DMS153 treated with DMSO at 0.1 percent for 48 hours (cell line): ENCODE measurements at regions not wholly inside any gene's neighbourhood (a gene's known extent, or its start where the extent isn't known, plus 50 kb on each side); places are given as distances from the start of the nearest gene placed in this dataset.

Source experiments
- DNase-seq: peaks from one replicate; lab custom pipeline; 2025; ENCODE audit not compliant: unreplicated experiment; lab: John Stamatoyannopoulos, UW

DNA sequence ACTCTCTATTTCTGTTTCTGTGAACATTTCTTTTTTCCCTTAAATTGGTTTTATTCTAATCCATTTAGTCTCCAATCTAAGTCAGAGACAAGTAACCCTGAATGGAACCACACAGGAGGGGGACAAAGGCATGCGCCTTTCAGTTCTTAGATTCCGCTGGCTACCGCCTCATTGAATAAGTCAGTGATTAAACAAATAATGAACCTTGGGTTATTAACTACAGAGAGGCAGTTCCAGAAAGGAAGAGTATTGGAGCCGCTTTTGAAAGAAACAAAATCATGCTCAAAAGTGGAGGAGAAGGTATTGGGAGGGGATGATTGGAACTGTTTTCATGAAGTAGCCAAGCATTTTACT, 459.8 kb upstream of the DAB1 start:
- DNase-seq = no peak

GRCh38 chr1:57882934-57883641, 459.2 kb upstream of the DAB1 start:
- no peak for DNase-seq

- DNase-seq = no peak
Observed at GRCh38 chr1:57882072-57882471, 458.2 kb upstream of the DAB1 start.

DNA sequence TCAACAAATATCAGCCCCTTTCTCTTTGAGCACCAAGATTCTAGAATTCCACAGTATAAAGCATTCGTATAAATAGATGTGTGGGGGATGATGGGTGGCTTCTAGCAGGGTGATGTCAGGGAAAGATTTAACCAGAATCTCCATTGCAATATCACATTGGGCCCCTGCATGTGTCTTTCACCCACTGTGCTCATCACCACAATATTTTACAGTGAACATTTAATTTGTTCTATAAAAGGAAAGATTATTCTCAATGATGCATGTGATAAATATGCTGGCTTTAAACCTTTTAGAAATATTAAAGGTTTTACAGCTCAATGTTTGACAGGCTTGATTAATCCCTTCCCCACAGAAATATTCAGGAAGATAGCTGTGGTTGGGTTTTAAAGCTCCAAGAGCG, 457.8 kb upstream of the DAB1 start:
- DNase-seq = no peak

GRCh38 chr1:57879700-57880099, 455.8 kb upstream of the DAB1 start:
- DNase-seq = no peak

DNA sequence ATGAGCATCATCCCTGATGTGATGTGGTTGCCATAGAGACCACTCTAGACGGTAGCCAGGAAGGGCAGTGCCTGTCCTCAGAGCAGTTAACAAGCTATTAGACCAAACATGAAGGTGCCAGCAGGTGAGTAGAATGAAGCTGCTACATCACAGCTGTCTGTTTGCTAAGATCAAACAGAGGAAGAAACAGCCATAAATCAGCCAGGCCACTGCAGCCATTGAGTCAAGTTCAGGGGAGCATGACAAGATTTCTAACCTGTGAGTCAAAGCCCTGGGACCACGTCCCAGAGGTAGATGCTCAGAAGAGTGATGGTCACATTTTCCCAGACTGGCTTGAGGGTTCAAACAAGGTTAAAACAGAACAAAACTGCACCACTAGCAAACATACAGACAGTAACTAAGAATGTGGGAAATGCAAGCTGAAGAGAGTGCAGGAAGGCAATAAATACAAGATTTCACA, 450.6 kb upstream of the DAB1 start:
- peak; percentile 56 for DNase-seq

DNA sequence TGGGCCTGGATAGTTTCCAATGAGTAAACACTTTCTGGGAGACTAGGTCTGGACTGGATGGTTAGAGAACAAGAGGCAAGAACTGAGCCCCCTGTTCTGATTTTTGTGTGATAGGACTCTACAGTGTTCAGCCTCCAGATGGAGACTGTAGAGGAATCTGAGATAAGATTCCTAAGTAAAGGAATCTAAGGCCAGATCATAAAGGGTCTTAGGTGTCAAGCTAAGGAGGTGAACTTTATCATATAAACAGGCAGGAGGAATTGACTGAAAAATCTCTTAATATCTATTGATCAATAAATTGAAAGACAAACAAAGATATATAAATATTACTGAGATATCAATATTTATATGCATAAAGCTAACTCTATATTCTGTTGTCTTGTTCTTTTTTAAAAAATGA, 449.1 kb upstream of the DAB1 start:
- no peak for DNase-seq

DNA sequence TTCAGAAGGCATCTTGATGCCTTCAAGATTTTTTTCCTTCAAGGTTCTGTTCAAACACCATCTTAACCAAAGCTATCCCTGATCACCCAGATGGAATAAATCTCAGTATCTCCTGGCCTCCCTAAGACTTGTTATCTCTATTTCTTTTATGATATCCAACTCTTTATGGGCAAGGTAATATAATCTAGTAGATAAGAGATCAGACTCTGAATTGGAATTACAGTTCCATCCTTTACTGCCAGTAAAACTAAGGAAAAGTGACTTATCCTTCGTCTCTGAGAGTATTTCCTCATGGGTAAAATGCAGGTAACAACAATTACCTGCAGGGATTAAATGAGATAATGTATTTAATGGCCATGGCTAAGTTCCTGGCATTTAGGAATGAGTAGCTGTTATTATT, 445.0 kb upstream of the DAB1 start:
- DNase-seq = no peak

DNA sequence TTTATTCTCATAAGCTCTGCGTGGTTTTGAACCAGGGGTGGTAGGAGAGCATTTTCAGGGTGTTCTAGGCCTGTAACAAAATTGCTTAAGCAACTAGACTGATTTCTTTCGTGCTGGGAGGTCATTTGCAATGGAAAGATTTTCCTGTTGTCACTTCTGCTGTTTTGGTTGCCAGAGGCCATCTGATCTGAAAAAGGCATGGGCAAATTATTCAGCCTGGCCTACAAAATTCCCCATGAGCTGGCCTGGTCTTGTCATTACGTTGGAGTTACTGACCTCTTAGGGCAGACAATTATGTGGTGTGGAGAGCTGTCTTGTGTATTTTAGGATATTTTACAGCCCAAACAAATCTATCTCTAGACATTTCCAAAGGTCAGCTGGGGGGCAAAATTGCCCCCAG, 444.4 kb upstream of the DAB1 start:
- no peak for DNase-seq

DNA sequence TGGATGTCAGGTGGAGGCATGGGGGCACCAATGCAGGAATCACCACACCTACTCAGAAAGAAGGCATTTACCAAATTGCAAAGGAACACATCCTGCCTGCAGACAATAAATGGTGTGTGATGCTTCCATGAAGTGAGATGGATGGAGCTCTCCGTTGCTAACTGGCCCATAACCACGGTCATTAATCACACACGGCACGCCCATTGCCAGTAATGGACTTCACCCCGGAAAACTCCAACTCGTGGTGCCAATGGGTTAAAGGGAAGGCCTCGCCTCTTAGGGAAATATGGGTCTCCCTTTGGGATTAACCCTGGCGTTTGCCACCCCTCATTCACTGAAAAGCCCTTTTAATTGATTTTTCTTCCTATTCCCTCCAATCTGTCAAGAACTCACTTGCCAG, 443.1 kb upstream of the DAB1 start:
- no peak for DNase-seq

DNA sequence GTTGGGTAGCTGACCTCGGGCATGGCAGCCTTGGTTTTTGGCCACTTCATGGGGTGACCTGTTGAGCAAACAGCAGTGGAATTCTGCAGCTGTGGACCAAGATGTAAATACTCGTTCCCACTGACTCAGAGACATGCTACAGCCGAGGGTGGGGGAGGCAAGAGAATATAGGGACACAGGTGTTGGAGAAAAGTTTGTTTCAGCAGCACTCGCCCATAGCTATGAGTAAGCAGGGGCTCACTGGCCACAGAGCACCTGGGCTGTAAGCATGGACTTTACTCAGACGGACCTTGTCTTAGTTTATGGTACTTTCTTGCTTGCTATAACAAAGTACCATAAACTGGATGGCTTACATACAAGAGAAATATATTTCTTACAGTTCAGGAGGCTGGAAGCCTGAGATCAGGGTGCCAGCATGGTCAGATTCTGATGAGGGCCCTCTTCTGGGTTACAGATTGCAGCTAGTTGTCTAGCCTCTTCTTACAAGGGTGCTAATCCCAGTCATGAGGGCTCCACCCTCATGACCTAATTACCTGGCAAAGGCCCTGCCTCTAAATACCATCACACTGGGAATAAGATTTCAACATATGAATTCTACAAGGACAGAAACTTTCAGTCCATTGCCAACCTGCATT, 437.2 kb upstream of the DAB1 start:
- DNase-seq = no peak

- no peak for DNase-seq
Observed at GRCh38 chr1:57860325-57860724, 436.5 kb upstream of the DAB1 start.

GRCh38 chr1:57858740-57859139, 434.9 kb upstream of the DAB1 start:
- no peak for DNase-seq

DNA sequence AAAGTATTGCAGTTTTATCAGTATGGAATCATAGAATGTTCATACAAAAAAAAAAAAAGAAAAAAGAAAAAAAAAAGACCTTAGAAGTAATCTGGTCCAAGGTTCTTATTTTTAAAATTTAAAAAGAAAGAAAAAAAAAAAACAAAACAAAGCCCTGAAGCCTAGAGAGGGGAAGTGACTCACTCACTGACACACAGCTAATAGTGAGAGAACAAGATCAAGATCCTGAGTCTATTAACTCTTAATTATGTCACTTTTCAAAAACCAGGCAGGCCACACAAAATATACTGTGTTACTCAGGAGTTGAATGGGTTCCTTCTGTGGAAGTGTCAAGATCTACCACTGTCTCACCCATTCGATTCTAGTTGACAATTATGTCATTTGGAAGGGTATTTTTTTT, 433.9 kb upstream of the DAB1 start:
- DNase-seq = no peak

DNA sequence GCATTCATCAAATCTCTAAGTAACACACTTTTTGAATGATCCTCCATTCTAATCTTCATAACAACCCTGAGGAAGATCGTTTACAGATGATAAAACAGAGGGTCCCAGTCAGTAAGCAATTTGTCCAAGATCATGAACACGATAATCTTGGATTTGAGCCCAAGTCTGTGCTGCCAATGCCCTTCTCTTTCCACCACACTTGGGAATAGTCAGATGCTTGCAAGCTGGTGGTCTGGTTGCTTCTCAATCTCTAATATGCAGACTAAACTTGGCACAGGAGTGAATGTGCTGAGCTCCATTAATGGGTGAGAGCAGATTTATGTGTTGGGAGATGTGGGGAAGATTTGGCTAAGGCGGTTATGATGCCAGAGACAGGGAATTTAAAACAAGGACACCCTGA, 430.6 kb upstream of the DAB1 start:
- no peak for DNase-seq

GRCh38 chr1:57850176-57850940, 426.5 kb upstream of the DAB1 start:
- DNase-seq = no peak

DNA sequence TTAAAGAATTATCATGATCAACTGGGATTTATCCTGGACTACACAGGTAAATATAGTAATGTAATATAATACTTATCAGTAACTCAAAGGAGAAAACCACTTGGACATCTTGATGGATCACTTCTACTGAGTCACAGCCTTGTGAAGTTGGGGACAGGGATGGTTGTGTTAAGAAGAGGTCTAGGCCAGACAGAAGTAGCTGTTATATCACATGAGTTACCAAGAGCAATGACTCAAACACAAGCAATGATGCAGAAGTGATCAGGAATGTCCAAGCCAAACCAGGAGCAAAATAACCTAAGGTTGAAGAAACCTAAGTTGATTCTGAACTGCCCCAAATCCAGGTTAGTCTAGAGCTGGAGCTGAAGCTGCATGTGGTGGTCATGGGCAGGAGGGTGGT, 424.5 kb upstream of the DAB1 start:
- DNase-seq = no peak

DNA sequence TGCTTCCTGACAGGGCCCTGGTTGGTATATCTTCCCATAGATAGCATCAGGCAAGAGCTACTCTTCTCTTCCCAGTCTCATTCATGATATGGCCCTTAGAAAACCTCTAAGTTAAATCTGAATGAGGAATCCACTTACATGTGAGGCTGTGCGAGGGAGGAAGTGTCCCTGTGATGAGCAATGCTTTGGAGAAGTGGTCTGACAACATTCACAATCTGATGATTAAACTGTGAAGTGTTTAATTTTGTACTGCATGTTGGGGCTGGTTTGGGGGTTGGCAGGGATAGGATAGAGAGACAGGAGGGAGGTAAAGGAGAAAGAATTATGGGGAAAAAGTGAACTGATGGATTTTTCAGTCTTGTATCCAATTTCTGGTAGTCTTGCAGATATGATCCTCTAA, 421.2 kb upstream of the DAB1 start:
- no peak for DNase-seq

DNA sequence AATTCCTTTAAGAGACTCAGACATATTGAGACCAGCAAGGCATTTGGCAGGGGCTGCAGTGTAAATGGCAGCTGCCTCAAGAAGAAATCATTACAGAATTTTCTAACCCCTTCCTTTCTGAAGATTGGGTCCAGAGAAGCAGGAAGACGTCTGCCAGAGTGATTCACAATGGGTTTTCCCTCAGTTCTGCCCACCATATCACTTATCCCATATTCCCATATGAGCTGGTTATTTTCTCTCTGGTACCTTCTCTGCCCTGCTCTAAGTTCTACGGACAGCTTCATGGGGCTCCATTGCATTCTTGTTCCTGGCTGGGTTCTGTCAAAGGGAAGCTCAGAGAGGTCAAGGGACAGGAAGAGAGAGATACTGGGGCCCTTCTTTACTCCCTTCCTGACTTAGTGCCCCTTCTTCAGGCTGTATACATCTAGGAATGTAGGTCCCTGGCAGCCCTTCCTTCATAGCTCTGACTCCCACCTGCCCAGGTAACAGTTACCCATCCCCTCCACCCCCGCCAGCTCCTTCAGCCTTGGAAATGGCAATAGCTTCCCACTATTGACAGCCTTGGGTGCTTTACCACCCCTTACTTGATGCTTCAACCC, 420.6 kb upstream of the DAB1 start:
- DNase-seq = no peak

GRCh38 chr1:57843760-57844159, 419.9 kb upstream of the DAB1 start:
- no peak for DNase-seq

DNA sequence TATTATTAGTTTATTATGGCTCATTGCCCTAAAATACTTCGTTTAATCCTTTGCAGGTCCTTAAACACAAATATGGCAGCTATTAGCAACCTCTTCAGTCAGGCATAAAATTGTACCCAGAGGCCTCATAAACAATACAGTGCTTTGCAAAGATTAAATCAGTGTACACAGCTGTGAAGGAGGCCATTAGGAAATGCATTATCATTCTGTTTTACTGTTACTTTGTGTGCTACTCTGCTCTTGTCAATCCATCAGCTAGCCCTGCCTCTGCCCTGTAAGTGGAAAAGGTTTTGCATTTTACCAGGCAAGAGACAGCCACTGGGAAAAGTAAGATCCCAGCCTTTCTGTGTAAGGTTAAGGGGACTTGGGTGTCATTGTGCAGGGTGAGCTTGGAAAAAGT, 415.7 kb upstream of the DAB1 start:
- no peak for DNase-seq

DNA sequence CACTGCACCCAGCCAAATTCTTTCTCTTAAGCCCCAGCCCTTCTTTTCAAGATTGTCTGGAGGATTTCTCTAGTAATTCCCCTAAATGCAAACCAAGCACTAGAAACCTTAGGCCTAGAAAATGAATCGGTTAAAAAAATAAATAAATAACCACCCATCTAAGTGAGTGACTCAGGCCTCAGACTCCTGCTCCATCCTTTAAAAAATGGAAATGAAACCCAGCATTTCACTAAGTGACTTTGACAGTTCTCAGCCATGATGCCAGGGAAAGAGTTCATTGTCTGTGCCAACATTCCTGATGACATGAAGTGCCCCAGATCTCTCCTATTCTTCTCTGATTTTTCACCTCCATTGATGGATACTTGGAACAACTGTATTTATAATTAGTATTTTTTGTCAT, 415.2 kb upstream of the DAB1 start:
- no peak for DNase-seq
